ENCODE measurements at regions not wholly inside any gene's neighbourhood (a gene's known extent, or its start where the extent isn't known, plus 50 kb on each side); places are given as distances from the start of the nearest gene placed in this dataset.

DNA sequence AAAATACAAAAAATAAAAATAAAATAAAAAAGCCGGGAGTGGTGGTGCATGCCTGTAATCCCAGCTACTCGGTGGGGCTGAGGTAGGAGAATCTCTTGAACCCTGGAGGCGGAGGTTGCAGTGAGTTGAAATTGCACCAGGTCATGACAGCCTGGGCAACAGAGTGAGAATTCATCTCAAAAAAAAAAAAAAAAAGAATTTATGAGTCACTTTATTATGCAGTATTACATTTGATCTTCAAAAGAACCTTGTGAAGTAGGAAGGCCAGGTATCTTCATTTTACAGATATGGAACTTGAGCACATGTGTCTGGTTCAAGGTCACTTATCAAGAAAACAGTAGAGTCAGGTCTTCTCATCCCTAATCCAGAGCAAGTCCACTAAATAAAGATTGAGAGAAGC is 459.4 kb upstream of the HNRNPA3 start (continued):
- TF ChIP-seq, protein P1, sequence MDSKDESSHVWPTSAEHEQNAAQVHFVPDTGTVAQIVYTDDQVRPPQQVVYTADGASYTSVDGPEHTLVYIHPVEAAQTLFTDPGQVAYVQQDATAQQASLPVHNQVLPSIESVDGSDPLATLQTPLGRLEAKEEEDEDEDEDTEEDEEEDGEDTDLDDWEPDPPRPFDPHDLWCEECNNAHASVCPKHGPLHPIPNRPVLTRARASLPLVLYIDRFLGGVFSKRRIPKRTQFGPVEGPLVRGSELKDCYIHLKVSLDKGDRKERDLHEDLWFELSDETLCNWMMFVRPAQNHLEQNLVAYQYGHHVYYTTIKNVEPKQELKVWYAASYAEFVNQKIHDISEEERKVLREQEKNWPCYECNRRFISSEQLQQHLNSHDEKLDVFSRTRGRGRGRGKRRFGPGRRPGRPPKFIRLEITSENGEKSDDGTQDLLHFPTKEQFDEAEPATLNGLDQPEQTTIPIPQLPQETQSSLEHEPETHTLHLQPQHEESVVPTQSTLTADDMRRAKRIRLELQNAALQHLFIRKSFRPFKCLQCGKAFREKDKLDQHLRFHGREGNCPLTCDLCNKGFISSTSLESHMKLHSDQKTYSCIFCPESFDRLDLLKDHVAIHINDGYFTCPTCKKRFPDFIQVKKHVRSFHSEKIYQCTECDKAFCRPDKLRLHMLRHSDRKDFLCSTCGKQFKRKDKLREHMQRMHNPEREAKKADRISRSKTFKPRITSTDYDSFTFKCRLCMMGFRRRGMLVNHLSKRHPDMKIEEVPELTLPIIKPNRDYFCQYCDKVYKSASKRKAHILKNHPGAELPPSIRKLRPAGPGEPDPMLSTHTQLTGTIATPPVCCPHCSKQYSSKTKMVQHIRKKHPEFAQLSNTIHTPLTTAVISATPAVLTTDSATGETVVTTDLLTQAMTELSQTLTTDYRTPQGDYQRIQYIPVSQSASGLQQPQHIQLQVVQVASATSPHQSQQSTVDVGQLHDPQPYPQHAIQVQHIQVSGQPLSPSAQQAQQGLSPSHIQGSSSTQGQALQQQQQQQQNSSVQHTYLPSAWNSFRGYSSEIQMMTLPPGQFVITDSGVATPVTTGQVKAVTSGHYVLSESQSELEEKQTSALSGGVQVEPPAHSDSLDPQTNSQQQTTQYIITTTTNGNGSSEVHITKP (tag by site-specific recombination; IDR thresholded peaks at IDR 0.05): no peak
- TF ChIP-seq BCL11A (tag by site-specific recombination; IDR thresholded peaks at IDR 0.05; ENCODE audit: low read depth): no peak
- no peak for TF ChIP-seq ZNF530 (tag by site-specific recombination; IDR thresholded peaks at IDR 0.05; ENCODE audit: low read depth)
- no peak for TF ChIP-seq ZNF544 (tag by site-specific recombination; IDR thresholded peaks at IDR 0.05)
- no peak for TF ChIP-seq ZNF558 (tag by site-specific recombination; IDR thresholded peaks at IDR 0.05)
- no peak for TF ChIP-seq ZNF114 (tag by site-specific recombination; IDR thresholded peaks at IDR 0.05)
- TF ChIP-seq MZF1 (tag by site-specific recombination; IDR thresholded peaks at IDR 0.05; ENCODE audit: borderline replicate concordance): no peak
- no peak for TF ChIP-seq ZNF473 (tag by site-specific recombination; IDR thresholded peaks at IDR 0.05)

- Histone ChIP-seq H3K4me1 (ENCODE audit: control insufficient read depth, insufficient read depth, low read length) (peaks cover 10% of the 10 kb centered on the region; the same call in 1 of the 2 replicates), H3K27ac (ENCODE audit: extremely low read depth, low read depth, low read length) (no peak overlapping the region), H3K36me3 (ENCODE audit: control insufficient read depth in 2 of 2, insufficient read depth in 1 of 2, low read length in 2 of 2) (no peaks in the 10 kb centered on the region), H3K4me3 (ENCODE audit: low read depth, low read length) (no peak overlapping the region), H3K9me3 (ENCODE audit: control insufficient read depth, insufficient read depth, low read depth, low read length) (no peaks in the 10 kb centered on the region)
- CTCF ChIA-PET: no interaction called here
- no peak for TF ChIP-seq ZFP37 (tag by site-specific recombination; IDR thresholded peaks at IDR 0.05)
- TF ChIP-seq ZNF544 (tag by site-specific recombination; IDR thresholded peaks at IDR 0.05): no peak
- TF ChIP-seq, protein P1 (tag by site-specific recombination; IDR thresholded peaks at IDR 0.05): 0 out of 2 replicates have a peak, but pooled peaks have one; percentile 12
- no peak for TF ChIP-seq YY2 (tag by site-specific recombination; IDR thresholded peaks at IDR 0.05)
- peak; percentile 57 for TF ChIP-seq PRDM6 (tag by site-specific recombination; IDR thresholded peaks at IDR 0.05)
- 0 out of 2 replicates have a peak, but pooled peaks have one; percentile 14 for TF ChIP-seq ZFHX2 (tag by site-specific recombination; conservative IDR thresholded peaks at IDR 0.05)
- POLR2A ChIA-PET: interaction anchor here (0.6 kb wide), 1 partner anchor 14 kb away, joined by 3 read pairs; no protein-coding TSS in a partner anchor
Observed at GRCh38 chr2:176753752-176754474, 458.7 kb upstream of the HNRNPA3 start.

DNA sequence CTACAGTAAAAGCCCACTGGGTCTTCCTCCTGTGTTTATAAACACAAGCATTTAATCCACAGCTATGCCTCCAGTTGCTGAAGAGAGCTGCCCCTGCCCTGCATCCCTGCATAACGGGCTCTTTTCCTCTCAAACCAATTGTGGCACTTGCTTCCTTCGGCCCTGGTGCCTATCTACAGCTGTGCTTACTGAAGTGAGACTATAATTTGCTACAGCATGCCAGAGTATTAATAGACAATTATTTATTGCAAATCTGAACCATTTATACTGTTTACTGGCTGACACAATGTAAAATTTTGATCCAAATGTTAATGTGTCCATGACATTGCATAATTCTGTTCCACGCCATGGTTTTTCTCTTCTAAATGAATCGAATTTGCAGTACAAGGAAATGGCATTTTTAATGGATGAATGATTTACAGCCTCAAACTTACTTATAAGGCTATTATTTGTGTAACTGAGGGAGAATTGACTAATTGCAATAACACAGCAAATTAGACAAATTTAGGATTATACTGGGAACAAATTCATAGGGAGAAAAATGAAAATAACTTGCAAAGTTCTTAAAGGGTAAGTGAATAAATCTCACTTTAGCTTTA is 457.0 kb upstream of the HNRNPA3 start:
- Histone ChIP-seq H3K4me1 (ENCODE audit: control insufficient read depth, insufficient read depth, low read length) (peaks cover 12% of the 10 kb centered on the region; the same call in 1 of the 2 replicates), H3K36me3 (ENCODE audit: control insufficient read depth in 2 of 2, insufficient read depth in 1 of 2, low read length in 2 of 2) (no peaks in the 10 kb centered on the region), H3K27ac (ENCODE audit: extremely low read depth, low read depth, low read length) (no peak overlapping the region), H3K4me3 (ENCODE audit: low read depth, low read length) (no peak overlapping the region), H3K9me3 (ENCODE audit: control insufficient read depth, insufficient read depth, low read depth, low read length) (no peaks in the 10 kb centered on the region)
- POLR2A ChIA-PET: no interaction called here
- CTCF ChIA-PET: no interaction called here
- no peak for TF ChIP-seq ZNF518A (tag by site-specific recombination; conservative IDR thresholded peaks at IDR 0.05; ENCODE audit: low read depth)
- TF ChIP-seq ZNF394 (tag by site-specific recombination; IDR thresholded peaks at IDR 0.05; ENCODE audit: borderline replicate concordance): no peak
- TF ChIP-seq ZNF624 (tag by site-specific recombination; IDR thresholded peaks at IDR 0.05): no peak
- no peak for TF ChIP-seq MZF1 (tag by site-specific recombination; IDR thresholded peaks at IDR 0.05; ENCODE audit: borderline replicate concordance)
- no peak for TF ChIP-seq ZNF23 (tag by site-specific recombination; IDR thresholded peaks at IDR 0.05; ENCODE audit: borderline replicate concordance)
